ENCODE measurements at regions not wholly inside any gene's neighbourhood (a gene's known extent, or its start where the extent isn't known, plus 50 kb on each side); places are given as distances from the start of the nearest gene placed in this dataset.

DNA sequence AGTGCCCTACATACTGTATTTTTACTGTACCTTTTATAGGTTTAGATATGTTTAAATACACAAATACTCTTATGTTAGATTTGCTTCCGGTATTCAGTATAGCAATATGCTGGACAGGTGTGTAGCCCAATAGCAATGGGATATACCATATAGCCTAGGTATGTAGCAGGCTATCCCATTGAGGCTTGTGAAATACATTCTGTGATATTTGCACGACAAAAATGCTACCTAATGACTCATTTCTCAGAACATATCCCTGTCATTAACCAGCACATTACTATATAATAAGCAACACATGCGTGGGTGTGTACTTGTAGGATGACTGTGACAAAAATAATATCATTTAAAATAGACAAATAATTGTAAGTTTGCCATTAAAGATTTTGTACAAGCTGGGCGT is 208.8 kb downstream of the MRPS30 start:
- intact Hi-C loops (cut with DNase I): no loop called here
- ATAC-seq (no peak), DNase-seq (ENCODE audit: missing footprints) (no peak)

DNA sequence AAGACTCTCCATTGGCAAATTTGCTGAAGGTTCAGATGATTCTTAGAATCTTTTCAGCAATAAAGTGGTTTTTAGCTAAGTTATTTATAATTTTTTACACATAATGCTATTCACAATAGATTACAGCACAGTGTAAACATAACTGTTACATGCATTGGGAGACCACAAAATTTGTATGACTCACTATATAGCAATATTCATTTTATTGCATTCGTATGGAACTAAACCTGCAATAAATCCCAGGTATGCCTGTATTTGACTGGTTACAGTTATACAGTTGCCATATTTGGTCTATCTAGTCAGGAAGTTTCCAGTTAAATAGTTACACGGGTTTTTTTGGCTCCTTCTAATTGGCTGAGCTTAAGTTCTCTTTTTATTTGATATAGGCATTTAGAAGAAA is 220.8 kb downstream of the MRPS30 start:
- ATAC-seq (no peak), DNase-seq (ENCODE audit: missing footprints) (no peak)
- intact Hi-C loops (cut with DNase I): no loop called here

DNA sequence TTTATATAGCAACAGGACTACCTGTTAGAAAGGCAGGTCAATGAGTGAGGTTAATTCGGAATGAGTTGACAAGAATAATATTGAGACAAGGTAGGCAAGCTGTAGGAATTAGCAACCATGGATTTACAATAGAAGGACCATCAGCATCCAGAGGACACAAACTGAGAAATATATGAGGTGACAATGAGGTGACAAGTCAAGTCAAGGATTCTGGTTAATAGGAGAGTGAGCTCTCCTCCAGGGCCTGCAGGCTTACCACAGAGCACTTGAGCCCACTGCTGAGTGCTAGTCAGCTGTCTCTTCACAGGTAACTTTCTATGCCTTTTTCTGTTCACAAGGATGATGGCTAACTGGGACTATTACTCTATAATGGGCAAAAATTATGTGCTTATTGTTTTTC is 227.2 kb downstream of the MRPS30 start:
- DNase-seq (ENCODE audit: missing footprints) (no peak), ATAC-seq (no peak)
- intact Hi-C loops (cut with DNase I): loop anchor here (5.0 kb wide), 1 partner anchor 601 kb away; no protein-coding TSS in a partner anchor

DNA sequence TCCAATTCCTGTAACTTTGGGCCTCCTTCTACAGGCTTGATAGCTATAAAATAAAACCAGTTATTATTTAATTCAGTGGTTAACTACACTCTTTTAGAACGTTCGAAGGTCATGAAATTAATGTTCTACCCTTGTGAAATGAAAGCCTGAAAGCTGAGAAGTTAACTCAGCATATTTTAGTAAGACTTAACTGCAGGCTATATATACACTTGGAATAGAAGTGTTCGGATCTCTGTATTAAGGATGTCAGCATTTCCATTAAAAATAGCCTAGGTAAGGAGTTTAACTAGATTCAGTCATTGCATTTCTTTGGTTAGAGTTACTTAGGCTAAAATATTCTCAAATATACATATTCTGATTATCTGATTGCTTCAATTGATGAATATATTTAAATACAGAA is 229.2 kb downstream of the MRPS30 start:
- intact Hi-C loops (cut with DNase I): loop anchor here (1.0 to 5.0 kb wide), 3 partner anchors 483 to 659 kb away; partner anchors contain the start of gene HCN1
- ATAC-seq: no peak

GRCh38 chr5:45038366-45038987 is 229.7 kb downstream of the MRPS30 start:
- intact Hi-C loops (cut with DNase I): loop anchor here (1.0 to 5.0 kb wide), 3 partner anchors 483 to 658 kb away; partner anchors contain the start of gene HCN1
- ATAC-seq: no peak
- DNase-seq (ENCODE audit: missing footprints): no peak

More for the DNA sequence above, 229.2 kb downstream of the MRPS30 start:
- no peak for DNase-seq (ENCODE audit: missing footprints)

- intact Hi-C loops (cut with DNase I): no loop called here
- ATAC-seq (no peak), DNase-seq (ENCODE audit: missing footprints) (no peak)
Measured at GRCh38 chr5:45042283-45042682, 233.5 kb downstream of the MRPS30 start.

DNA sequence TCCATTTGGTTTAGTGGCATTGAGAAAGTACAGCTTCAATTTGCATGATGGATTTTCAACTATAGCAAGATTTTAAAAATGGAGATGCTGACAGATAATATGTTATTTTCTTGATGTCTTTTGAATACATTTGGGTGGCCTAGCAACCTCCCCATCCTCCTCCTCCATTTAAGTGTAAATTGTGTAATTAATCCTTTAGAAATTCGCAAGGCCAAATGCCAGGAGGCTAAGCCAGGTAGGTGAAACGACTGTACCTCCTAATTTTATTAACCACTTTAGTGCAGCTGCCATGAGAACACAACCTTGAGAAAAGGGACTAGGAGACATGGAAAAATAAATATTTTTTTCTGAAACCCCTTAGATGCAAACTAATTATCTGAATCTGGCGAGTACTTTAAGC is 248.8 kb downstream of the MRPS30 start:
- intact Hi-C loops (cut with DNase I): no loop called here
- no peak for DNase-seq (ENCODE audit: missing footprints)
- ATAC-seq: no peak

DNA sequence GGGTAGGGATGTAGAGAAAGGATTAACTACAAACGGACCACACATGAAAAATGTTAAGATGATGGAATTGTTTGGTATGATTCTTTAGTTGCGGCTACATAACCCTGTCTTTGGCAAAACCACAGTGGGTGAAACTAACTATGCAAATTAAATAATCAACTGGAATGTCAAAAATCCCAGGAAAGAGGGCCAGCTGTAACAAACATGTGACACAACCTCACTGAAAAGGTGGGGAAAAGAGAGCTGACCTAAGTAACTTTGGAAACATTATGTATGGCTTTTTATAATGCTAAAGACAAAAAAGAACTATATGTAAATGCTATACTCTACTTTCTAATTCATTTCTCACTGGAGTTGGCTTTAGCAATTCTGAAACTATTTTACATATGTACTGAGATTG is 252.0 kb downstream of the MRPS30 start:
- DNase-seq (ENCODE audit: missing footprints) (no peak), ATAC-seq (no peak)
- intact Hi-C loops (cut with DNase I): no loop called here

DNA sequence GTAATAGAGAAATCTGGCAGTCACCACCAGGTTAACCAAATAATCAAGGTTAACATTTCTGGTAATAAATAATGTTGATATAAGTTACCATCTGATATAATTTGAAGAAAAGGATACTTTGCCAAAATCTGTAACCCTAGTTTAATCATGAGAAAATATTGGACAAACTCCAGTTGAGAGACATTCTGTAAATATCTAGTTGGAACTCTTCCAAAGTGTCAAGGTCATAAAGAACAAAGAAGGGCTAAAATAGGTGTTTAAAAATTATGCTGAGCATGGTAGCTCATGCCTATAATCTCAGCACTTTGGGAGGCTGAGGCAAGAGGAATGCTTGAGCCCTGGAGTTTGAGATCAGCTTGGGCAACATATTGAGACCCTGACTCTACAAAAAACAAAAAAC is 253.3 kb downstream of the MRPS30 start:
- intact Hi-C loops (cut with DNase I): no loop called here
- DNase-seq (ENCODE audit: missing footprints) (no peak), ATAC-seq (no peak)

DNA sequence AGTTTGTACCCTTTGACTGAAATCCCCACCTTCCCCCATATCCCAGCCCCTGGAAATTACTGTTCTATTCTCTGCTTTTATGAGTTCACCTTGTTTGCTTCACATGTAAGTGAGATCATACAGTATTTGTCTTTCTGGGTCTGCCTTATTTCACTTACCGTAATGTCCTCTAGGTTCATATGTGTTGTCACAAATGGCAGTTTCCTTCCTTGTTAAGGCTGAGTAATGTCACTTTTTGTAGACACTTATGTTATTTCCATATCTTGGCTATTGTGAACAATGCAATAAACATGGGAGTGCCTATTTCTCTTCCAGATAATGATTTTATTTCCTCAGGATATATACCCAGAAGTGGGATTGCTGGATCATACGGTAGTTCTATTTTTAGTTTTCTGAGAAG is 272.3 kb downstream of the MRPS30 start:
- no peak for ATAC-seq
- intact Hi-C loops (cut with DNase I): no loop called here

DNA sequence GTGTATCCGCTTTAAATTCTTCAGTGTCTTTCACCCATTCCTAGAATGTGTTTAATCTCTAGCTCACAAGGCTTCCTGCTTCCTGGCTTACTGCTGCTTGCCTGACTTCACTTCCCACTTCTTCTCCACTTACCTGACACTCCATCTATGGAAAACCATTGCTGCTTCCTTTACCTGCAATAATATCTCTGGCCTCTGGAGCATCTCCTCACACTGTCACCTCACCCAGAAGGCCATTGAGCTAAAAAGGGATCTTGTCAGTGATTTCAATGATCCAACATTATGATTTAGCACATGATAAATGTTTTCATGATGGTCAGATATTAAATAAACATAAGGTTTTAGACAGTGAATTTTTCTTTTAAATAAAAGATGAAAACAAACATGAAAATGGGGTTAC is 281.1 kb downstream of the MRPS30 start:
- no peak for ATAC-seq
- intact Hi-C loops (cut with DNase I): no loop called here

More for the DNA sequence above, 272.3 kb downstream of the MRPS30 start:
- DNase-seq (ENCODE audit: missing footprints): no peak

DNA sequence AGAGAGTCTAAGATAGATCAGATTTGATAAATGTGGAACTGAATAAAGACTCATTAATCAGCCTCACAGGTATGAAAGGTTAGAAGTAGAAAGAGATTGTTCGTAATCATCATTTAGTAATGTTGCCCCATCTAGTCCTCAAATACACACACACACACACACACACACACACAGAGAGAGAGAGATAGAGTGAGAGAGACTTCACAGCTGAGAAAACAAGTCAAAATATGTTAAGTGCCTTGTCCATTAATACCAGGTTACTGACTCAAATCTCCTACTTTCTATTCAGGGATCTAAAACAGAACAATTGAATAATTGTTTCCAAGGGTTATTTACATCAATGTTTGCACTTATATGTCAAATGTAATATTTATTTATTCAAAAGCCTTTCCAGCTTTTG is 284.6 kb downstream of the MRPS30 start:
- DNase-seq (ENCODE audit: missing footprints) (no peak), ATAC-seq (no peak)
- intact Hi-C loops (cut with DNase I): no loop called here

More for the DNA sequence above, 281.1 kb downstream of the MRPS30 start:
- no peak for DNase-seq (ENCODE audit: missing footprints)

GRCh38 chr5:45094876-45095440 is 286.2 kb downstream of the MRPS30 start:
- DNase-seq (ENCODE audit: missing footprints) (no peak), ATAC-seq (no peak)
- intact Hi-C loops (cut with DNase I): no loop called here

DNA sequence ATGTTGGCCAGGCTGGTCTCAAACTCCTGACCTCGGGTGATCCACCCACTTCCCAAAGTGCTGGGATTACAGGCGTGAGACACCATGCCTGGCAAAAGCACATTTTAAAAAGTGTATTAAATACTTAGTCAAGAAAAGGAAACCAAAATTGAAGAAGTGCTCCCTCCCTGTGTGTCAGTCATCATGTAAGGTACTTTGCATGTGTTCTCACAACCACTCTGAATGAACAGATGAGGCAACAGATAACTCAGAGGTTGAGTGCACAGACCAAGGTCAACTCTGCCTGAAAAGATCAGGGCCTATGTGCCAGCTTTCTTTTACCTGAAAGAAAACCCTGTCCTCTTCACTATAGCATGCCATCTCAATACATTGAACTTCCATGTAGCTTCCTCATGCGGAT is 289.7 kb downstream of the MRPS30 start:
- DNase-seq (ENCODE audit: missing footprints) (no peak), ATAC-seq (no peak)
- intact Hi-C loops (cut with DNase I): no loop called here

DNA sequence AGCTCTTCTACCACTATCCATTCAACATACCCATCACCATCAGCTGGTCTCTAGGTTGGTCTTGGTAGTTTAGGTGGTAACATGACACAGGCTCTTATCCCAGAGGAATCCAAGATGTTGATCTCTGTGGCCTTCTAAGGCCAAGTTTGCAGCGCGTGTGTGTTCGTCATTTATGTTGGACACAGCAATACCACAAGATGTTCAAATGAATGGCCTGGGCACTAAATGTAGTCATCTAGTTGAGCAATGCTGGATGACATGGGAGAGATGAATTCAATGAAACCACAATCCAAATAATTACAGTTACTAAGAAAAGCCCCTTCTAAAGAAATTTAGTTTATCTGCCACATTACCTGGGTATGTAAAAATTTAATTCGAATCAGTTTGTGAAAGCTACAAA is 292.4 kb downstream of the MRPS30 start:
- no peak for DNase-seq (ENCODE audit: missing footprints)
- no peak for ATAC-seq
- intact Hi-C loops (cut with DNase I): no loop called here

GRCh38 chr5:45105491-45105994 is 296.8 kb downstream of the MRPS30 start:
- ATAC-seq (no peak), DNase-seq (ENCODE audit: missing footprints) (no peak)
- intact Hi-C loops (cut with DNase I): no loop called here

DNA sequence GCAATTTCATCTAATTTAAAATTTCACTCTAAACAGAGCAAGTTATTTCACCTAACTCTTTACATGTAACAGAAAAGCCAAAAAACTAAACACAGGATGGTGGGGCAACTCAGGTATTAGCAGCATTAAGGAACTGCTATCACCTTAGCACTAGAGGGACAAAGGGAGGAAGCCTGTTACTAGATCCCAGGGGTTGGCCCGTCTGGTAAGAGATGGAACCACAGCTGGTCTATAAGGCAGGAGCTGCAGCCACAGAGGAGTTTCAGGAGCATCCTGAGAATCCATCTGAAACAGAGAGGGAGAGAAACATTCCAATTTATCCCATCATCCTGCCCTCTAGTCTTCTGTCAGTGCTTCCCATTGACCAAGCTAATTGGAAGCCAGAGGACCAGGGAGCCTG is 300.3 kb downstream of the MRPS30 start:
- no peak for DNase-seq (ENCODE audit: missing footprints)
- intact Hi-C loops (cut with DNase I): no loop called here

GRCh38 chr5:45109636-45110035 is 300.9 kb downstream of the MRPS30 start:
- DNase-seq (ENCODE audit: missing footprints) (no peak), ATAC-seq (no peak)
- intact Hi-C loops (cut with DNase I): no loop called here

More for the DNA sequence above, 300.3 kb downstream of the MRPS30 start:
- no peak for ATAC-seq

- no peak for ATAC-seq
- intact Hi-C loops (cut with DNase I): no loop called here
- DNase-seq (ENCODE audit: missing footprints): no peak
Measured at GRCh38 chr5:45110399-45110798, 301.7 kb downstream of the MRPS30 start.

GRCh38 chr5:45113726-45114125 is 305.0 kb downstream of the MRPS30 start:
- intact Hi-C loops (cut with DNase I): no loop called here
- ATAC-seq (no peak), DNase-seq (ENCODE audit: missing footprints) (no peak)

GRCh38 chr5:45132972-45133371 is 324.2 kb downstream of the MRPS30 start:
- intact Hi-C loops (cut with DNase I): no loop called here
- ATAC-seq (no peak), DNase-seq (ENCODE audit: missing footprints) (no peak)
